ENCODE measurements at regions not wholly inside any gene's neighbourhood (a gene's known extent, or its start where the extent isn't known, plus 50 kb on each side); places are given as distances from the start of the nearest gene placed in this dataset.
"Not testable (repeated sequence)": the region's sequence is repeated elsewhere in the genome, so short reads cannot be mapped to it uniquely, and the experiment has no call there.

DNA sequence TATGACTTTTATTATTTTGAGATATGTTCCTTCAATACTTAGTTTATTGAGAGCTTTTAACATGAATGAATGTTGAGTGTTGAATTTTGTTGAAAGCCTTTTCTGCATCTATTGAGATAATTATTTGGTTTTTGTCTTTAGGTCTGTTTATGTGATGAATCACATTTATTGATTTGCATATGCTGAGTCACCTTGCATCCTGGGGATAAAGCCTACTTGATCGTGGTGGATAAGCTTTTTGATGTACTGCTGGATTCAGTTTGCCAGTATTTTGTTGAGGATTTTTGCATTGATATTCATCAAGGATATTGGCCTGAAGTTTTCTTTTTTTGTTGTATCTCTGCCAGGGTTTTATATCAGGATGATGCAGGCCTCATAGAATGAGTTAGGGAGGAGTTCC lies 106.5 kb upstream of the DAZL start:
- not testable (repeated sequence) for DNase-seq

DNA sequence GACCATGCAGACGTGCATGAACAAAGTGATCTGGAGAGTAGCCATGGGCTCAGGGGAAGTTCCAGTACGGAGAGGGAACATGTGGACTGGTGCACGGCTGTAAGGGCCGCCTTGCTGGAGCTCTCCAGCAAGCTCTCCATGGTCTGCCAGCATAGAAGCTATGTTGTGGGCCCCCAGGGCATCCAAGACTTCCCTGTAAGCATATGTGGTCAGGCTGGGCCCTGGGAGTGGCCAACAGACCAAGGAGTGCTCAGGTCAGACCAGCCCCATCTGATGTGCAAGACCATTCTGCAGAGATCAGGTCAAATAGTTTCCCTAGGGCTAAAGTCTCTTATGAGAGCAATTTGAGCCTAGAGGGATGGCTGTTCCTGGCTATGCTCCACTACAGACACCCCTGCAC lies 110.1 kb upstream of the DAZL start:
- DNase-seq, result no peak

DNA sequence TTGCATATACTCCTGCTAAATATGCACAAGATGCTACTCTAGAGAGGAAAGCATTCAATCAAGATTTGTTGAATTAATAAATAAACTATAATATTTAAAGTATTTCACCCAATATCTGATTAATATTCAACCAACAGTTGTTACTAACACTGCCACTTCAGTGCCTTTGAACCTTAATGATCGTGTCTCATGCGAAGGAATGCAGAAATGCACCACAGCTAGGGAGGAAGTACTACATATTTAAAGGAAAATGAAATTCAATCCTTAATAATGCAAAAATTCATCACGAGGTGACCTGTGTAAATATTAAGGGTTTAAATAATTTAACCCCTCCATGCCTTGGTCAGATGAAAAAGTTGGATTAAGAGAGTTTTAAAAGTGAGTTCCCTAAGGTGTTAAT lies 114.2 kb upstream of the DAZL start:
- no peak for DNase-seq

DNA sequence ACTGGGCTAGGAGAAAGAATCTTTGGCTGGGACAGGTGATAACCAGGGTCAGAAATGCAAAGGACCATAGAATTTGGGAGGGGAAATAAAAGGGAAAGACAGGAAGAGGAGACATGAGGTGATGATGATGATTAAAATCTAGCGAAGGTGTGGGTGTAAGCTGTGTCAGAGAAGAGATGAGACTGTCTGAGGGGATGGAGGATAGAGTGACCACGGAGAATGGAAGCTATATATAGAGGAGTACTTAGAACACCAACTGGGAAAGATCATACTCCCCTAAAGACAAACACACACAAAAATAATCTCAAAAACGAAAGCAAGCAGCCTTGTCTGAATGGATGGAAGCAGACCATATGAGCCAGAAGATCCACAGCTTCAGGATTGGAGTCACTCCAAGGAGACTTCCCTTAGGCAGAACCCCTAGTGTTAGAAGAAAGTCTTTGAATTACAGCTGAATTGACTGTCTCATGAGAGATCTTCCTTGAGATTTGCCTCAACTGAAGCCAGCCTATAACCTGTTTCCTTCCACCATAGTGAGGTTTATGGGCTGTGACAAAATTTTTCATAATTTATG lies 115.2 kb upstream of the DAZL start:
- no peak for DNase-seq

DNA sequence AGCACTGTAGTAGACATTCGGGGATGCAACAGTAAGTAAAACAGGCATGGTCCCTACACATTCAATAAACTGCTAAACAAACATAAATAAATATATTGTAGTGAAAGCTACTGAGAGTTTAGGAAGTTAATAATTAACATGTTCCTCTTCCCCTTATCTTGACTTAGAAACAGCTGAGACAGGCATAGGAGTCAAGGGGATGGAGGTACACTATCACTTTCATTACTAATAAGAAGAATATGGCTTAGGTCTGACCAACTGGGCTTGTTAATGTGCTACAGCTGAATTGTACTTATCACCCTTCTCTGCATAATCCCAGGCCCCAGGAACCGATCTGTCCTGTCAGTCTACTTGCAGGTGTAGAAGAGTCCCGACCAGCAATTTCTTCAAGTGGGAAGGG lies 116.3 kb upstream of the DAZL start:
- DNase-seq, result no peak

DNA sequence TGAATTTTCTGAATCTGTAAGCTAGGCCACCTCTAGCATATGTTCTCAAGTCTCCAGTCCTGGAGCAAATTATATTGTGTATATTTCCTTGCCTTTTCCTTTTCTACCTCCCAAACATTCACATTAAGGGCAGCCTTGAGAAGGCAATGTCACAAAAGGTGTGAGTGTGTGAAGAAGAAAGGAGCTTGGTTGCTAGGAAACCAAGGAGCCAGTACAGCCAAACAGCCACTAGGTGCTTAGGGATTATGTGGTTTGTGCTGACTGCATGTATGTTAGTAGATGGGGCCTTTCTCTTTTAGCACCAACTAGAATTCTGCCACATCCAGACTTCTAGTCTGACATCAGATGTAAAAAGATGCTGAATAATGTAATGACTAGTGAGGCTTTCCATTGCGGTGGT lies 118.8 kb upstream of the DAZL start:
- no peak for DNase-seq

DNA sequence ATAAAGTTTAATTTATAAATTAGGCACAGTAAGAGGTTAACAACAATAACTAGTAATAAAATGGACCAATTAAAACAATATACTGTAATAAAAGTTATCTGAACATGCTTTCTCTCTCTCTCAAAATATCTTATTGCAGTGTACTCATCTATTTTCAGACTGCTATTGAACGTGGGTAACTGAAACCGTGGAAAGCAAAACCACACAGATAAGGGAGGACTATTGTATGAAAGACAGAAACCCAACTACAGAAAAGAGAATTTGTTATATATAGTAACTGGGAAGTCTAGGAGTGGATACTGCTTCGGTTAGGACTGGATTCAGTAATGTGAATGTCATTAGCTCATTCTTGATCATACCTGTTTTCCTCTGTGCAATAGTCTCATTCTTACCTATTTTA lies 119.3 kb upstream of the DAZL start:
- no peak for DNase-seq

DNA sequence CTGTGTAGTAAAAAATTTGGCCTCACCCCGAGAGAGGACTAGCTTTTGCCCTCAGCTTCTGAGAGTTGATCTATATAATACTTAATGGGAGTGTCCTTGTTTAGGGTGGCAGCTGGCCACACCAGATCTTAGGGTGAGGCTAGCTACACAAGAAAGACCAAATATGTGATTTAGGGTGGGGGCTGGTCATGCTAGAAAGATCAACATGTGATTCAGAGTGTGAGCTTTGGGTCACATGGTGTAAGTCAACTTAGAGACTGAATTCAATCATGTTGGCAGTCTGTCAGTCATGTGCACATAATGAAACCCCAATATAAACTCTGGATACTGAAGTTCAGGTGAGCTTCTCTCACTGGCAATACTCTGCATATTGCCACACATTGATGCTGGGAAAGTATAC lies 120.7 kb upstream of the DAZL start:
- DNase-seq, result no peak

DNA sequence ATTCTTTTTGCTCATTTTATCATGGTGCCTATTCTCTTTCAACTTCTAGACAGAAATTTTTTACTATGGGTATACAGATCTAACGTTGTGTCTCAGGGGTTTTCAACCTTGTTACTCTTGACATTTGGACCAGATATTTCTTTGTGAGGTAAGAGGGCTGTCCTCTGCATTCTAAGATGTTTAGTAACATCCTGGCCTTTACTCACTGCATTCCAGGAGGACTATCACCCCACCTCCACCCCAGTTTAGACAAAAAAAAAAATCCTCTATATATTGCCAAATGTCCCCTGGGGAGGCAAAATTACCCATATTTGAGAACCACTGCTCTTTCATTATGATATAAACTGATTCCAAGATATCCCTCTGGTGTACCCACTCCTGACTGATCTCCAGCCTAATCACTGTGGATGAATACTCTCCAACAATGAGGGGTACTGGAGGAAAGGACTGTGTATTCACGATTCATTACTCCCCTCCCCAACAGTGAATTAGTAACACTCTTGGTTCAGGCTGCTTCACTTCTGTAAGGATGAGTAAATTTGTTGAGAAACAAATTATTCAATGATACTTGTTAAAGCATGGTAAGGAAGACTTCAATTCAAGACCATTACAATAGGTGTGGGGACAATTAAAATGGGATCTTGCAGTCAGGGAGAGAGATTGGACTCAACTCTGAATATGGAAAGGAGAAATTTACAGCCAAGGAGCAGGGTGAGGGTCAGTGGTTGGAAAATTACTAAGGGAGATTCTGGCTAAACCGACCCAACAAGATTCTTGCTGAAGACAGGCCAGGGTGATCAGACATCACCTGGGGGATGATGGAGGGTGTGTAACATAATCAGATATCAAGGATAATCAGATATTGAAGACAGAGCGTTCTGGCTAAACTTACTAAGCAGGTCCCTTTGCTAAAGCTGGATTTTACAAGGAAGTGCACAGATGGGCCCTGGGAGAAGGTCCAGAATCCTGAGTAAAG lies 123.8 kb upstream of the DAZL start:
- no peak for DNase-seq

DNA sequence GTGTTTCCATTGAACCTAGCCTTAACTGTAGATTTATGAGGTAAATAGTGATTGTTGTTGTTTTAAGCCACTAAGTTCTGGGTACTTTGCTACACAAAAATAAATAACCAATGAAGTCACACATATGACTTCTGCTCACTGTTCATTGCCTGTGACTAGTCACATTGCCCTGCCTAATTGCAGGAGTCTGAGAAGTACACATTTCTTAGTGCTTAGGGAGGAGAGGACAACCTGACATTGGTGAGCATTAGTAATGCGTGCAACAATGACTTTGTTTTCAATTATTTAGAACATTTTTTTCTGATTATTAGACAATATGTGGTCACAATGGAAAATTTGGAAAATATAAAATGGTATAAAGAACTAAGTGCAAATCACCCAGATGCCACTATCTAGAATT lies 133.2 kb upstream of the DAZL start:
- DNase-seq, result no peak

DNA sequence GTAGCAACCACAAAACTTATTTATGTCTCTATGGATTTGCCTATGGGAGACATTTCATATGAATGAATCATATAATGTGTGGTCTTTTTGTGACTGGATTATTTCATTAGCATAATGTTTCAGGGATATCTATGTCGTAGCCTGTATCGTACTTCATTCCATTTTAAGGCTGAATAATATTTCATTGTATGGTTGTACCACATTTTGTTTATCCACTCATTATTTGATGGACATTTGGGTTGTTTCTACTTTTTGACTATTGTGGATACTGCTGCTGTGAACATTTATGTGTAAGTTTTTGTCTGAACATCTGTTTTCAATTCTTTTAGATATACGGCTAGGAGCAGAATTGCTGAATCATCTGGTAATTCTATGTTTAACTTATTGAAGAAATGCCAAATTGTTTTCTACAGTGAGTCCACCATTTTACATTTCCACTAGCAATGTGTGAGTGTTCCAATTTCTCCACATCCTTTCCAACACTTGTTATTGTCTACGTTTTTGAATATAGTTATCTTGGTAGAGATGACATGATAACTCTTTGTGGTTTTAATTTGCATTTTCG lies 134.4 kb upstream of the DAZL start:
- DNase-seq, result no peak

DNA sequence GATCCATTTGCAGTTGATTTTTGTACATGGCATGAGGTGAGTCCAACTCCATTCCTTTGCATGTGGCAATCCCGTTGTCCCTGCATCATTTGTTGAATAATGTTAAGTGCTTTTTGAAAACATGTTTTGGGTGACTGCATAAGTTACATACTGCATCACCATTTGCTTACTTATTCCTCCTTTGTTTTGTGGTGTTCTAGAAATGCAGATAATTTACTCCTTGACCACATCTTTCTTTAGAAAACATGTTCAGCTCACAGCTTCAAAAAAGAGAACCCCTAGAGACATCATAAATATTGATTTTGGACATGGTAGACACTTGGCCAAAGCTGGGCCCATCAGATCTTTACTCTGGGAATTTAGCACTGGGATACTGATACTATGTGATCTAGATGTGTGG lies 135.3 kb upstream of the DAZL start:
- no peak for DNase-seq

DNA sequence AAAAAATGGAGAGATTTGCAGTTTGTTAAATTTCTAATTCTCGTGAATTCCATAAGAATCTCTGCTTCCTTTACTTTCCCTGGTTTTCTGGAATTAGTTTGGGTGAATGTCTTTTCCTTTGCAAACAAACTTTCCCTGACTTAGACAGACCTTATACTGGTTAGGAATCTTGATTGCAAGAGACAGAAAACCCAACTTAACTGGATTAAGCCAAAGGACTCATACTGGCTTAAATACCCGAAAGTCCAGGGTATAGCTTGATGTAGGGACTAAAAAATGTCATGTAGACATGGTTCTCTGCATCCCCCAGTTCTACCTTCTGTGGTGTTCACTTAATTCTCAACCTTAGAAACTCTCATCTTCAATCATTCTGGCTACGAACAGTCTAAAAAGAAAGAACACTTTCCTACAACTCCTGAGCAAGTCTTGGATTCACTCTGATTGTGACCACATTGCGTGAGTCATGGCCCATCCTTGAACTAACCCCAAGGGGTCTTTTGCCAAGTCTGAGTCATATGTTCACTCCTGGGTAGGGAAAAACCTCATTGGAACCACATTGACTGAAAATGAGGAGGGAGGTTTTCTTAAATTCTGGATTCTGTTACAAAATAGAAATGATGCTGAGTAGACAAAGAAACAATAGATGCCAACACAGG lies 136.0 kb upstream of the DAZL start:
- DNase-seq, result no peak

DNA sequence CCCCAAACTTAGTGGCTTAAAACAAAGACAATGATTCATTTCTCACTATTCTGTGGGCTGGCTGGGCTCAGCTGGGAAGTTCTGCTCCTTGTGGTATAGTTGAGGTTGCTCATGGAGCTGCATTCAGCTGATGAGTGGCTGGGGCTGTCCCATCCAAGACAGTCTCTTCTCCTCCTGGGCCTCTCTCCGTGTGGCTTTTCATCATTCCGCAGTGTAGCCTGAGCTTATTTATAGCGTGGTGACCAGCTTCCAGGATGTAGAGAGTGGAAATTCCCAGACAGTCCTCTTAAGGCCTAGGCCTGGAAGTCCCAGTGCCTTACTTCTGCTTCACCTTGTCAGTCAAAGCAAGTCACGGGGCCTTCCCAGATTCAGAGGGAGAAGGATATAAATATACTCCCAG lies 136.7 kb upstream of the DAZL start:
- no peak for DNase-seq

DNA sequence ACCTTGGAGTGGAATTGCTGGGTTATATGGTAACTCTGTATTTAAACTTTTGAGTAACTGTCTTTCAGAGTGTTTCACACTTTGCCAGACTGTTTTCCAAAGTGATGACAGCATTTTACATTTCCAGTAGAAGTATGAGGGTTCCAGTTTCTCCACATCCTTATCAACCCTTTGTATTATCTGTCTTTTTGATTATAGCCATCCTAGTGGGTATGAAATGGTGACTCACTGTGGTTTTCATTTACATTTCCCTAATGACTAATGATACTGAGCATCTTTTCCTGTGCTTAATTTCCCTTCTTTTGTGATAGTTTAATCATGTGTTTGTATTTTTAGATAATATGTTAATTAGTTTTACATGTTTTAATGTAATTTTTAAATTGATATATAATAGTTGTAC lies 138.1 kb upstream of the DAZL start:
- DNase-seq, result no peak

DNA sequence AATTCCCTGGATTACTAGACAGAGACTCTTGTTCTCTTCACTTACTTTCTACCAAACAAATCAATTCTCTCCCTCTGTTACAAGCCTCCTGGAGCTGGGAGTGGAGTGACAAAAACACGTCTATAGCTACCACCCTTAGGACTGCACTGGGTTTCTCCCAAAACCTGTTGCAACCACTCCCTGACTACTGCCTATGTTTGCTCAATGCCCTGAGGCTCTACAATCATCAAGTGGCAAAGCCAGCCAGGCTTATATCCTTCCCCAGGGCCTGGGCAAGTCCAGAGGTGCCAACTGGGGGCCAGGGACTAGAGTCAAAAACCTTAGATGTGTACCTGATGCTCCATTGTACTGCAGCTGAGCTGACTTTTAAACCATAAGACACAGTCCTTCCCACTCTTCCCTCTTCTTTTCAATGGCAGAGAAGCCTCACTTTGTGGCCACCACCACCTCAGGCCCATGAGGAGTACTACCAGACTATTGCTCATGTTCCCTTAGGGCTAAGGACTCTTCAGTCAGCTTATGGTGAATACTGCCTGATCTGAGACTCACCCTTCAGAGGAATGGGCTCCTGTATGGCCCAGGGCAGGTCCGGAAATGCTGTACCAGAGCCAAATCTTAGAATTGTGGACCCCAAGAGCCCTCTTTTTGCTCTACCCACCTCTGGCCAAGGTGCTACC lies 125.4 kb upstream of the PLCL2 start:
- no peak for DNase-seq

DNA sequence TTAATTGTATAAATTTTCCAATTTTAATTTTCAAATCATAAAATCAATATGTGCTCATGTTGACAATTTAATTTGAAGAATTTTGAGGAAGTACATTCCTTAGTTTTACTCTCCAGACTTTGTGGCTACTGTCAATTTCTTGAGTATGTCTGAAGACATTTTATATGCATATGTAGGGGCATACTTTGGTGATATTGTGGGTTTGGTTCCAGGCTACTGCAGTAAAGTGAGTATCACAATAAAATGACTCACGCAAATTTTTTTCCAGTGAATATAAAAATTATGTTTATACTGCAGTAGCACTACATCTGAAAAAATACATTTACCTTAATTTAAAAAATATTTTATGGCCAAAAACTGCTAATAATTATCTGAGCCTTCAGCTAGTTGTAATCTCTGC lies 123.2 kb upstream of the PLCL2 start:
- DNase-seq, result no peak

DNA sequence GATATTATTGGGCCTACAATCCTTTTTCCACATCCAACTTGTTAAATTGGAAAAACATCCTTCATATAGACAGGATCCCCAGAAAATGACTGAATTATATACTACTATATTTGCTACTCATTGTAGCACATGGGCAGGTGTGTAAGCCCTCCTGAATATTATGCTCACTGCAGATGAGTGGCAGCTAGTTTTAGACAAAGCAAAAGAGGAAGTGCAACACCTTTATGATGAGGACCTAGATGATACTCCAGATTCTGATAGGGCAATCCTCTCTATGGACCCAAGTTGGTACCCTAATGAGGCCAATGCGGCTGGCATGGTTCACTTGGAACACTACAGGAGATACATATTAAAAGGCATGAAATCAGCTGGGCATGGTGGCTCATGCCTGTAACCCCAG lies 119.1 kb upstream of the PLCL2 start:
- DNase-seq, result no peak

DNA sequence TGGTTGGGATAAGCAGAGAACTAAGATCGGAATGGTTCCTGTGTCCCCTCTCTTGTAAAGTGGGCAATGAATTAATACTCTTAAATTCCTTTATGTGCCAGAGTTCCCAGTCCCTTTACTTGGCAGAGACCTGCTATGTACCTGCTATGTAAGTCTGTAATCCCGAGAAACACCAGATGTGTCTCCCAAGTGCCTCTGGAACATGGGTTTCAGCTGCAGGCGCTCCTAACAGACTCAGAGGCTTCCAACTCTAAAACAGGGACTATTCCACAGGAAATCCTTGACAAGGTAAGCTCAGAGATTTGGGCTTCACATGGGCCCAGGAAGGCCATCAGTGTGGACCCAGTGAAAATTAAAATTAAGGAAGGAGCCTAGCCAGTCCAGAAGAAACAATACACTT lies 117.7 kb upstream of the PLCL2 start:
- no peak for DNase-seq

DNA sequence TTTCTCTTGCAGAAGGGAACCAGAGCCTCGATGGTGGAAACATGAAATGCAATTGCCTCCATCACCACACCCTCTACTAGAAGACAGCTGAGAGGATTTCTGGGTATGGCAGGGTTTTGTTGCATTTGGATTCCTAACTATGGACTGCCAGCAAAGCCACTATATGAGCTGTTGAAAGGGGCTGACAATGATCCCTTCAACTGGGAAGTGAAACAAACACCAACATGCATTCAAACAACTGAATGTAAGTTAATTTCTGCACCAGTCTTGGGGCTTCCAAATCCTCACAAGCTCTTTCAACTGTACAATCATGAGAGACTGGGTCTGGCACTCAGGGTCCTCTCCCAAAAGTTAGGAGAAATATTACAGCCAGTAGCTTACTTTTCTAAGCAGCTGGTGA lies 116.7 kb upstream of the PLCL2 start:
- DNase-seq, result no peak

DNA sequence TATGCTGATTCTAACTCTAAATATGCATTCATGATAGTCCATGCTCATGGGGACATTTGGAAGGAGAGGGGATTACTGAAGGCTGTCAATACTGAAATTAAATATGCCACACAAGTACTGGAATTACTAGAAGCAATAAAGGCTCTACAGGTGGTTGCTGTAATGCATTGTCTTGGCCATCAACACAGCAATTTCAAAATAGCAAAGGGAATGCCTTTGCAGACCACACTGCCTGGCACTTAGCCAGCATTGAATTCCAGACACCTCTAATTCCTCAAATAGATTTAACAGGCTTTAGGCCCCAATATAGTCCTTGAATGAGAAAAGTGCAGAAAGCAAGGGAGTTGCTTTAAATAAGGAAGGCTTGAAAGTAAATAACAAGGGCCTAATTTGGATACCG lies 115.8 kb upstream of the PLCL2 start:
- DNase-seq, result no peak

DNA sequence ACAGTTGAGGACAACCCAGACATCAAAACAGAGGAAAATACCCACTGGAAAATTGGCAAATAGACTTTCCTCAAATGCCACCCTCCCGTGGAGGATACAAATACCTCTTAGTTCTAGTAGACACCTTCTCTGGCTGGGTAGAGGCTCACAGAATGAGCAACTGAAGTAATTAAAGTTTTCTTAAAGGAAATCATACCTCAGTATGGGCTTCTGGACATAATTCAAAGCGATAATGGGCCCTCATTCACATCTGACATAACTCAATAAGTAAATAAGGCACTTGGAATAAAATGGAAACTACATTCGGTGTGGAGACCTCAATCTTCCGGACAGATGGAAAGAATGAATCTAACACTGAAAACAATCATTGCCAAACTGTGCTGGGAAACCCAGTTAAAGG lies 115.2 kb upstream of the PLCL2 start:
- no peak for DNase-seq

DNA sequence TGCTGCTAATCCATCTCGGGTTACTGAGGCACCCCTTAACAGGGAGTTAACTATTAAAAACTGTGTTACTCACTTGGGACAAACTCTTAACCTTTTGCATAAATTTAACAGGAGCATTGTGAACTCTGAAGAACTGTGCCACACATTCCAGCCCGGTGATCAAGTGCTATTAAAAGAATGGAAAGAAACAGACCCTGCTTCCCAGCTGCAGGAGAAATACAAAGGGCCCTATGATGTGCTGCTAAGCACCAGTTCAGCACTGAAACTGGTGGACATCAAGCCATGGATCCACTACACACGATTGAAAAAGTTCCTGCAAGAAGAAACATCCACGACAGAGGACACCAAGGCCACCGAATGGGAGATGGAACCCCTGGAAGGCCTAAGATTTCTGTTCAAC lies 114.7 kb upstream of the PLCL2 start:
- no peak for DNase-seq

All from activated CD4-positive, CD25-positive, alpha-beta regulatory T cell (primary cell).